K562 (cell line): ENCODE measurements at regions not wholly inside any gene's neighbourhood (a gene's known extent, or its start where the extent isn't known, plus 50 kb on each side); places are given as distances from the start of the nearest gene placed in this dataset.

Source experiments
- ATAC-seq: fragments of 200-7000 bp; cut with Tn5 transposase; 3 replicates; pipeline ENCODE4 v1.9.1; 2020; ENCODE audit warnings: moderate library complexity
- BruUV-seq: library from RNA; stranded (reverse); fragments of 400-500 nt; replicated peaks from 2 replicates; lab custom pipeline; 2021; lab: Mats Ljungman, UMichigan
- CTCF ChIA-PET: fragments of 300-600 bp; formaldehyde crosslinking; extraction: SDS; loops from one replicate; lab custom pipeline; 2021; ENCODE audit warnings: low intra/inter-chr PET ratio; lab: Yijun Ruan, JAX
- POLR2A ChIA-PET: fragments of 300-600, 350-650 bp; sonication (Branson Sonifier 250); formaldehyde crosslinking; extraction: SDS; loops from one replicate; lab custom pipeline; 2021; ENCODE audit warnings: antibody characterized with exemption, inconsistent platforms; lab: Yijun Ruan, JAX
- DNase-seq, 4 experiments: peaks; one replicate each; pipeline versions ENCODE4 v3.0.0 to v3.0.0-alpha.2; 2011 to 2018; ENCODE audit warnings: low spot score in 3 of 4, mixed read lengths in 3 of 4; ENCODE audit errors: extremely low read depth in 1 of 4
- FAIRE-seq: peaks from 2 replicates; lab custom pipeline; 2011; peaks lifted over from hg19 to GRCh38; lab: Jason Lieb, UNC
- H2AFZ ChIP-seq: 2 replicates; pipeline ENCODE4 v1.6.0; 2011; ENCODE audit warnings: low read depth, low read length, control low read depth, inconsistent platforms
- H3K27ac ChIP-seq: fragments of 200-600 bp; 3 replicates; pipeline ENCODE4 v1.8.0; 2011; ENCODE audit warnings: low read depth, mild to moderate bottlenecking, control low read depth, inconsistent platforms, low read length, moderate library complexity, mixed read lengths; ENCODE audit errors: extremely low read depth
- H3K27me3 ChIP-seq, 2 experiments: fragments of 300-600 bp in 1 of 2; 2 replicates in 1 of 2; 3 replicates in 1 of 2; pipeline versions ENCODE4 v1.6.0 to v1.8.0; 2011; ENCODE audit warnings: inconsistent platforms in 2 of 2, low read length in 2 of 2, mild to moderate bottlenecking in 1 of 2, mixed read lengths in 1 of 2, moderate library complexity in 1 of 2; ENCODE audit not compliant: control insufficient read depth in 2 of 2, insufficient read depth in 2 of 2
- H3K36me3 ChIP-seq: fragments of 300-600 bp; 3 replicates; pipeline ENCODE4 v1.8.0; 2011; ENCODE audit warnings: mild to moderate bottlenecking, low read length, inconsistent platforms; ENCODE audit not compliant: control insufficient read depth, insufficient read depth
- H3K4me1 ChIP-seq, 2 experiments: fragments of 200-600 bp in 1 of 2; replicated peaks in 1 of 2; 2 replicates in 1 of 2; 3 replicates in 1 of 2; pipeline versions ENCODE4 v1.5.1 to v1.8.0; 2011; ENCODE audit warnings: inconsistent platforms in 2 of 2, low read length in 2 of 2, mild to moderate bottlenecking in 1 of 2, mixed read lengths in 1 of 2, moderate library complexity in 1 of 2; ENCODE audit not compliant: control insufficient read depth in 2 of 2, insufficient read depth in 2 of 2
- H3K4me2 ChIP-seq: 2 replicates; pipeline ENCODE4 v1.6.1; 2011; ENCODE audit warnings: low read length, control low read depth, inconsistent platforms, mixed read lengths; ENCODE audit not compliant: insufficient read depth
- H3K4me3 ChIP-seq: fragments of 200-600 bp; sonication (generic), shearing (Covaris generic); 2 replicates; pipeline ENCODE4 v1.5.1; 2016; ENCODE audit warnings: control low read depth, inconsistent platforms
- H3K79me2 ChIP-seq: fragments of 200-600 bp; 3 replicates; pipeline ENCODE4 v1.8.0; 2011; ENCODE audit warnings: low read length, inconsistent platforms; ENCODE audit not compliant: control insufficient read depth, insufficient read depth
- H3K9ac ChIP-seq, 2 experiments: 2 replicates each; pipeline versions ENCODE4 v1.6.0 to v1.6.1; 2011; ENCODE audit warnings: low read depth in 2 of 2, low read length in 2 of 2, control low read depth in 1 of 2, inconsistent platforms in 1 of 2, mild to moderate bottlenecking in 1 of 2, mixed read lengths in 1 of 2; ENCODE audit not compliant: insufficient read depth in 1 of 2
- H3K9me1 ChIP-seq: one replicate; pipeline ENCODE4 v1.6.0; 2011; ENCODE audit warnings: inconsistent platforms, mild to moderate bottlenecking, low read length, moderate library complexity; ENCODE audit not compliant: control insufficient read depth, insufficient read depth
- H3K9me3 ChIP-seq: replicated peaks from 2 replicates; pipeline ENCODE4 v1.5.1; 2011; ENCODE audit warnings: low read depth, low read length, inconsistent platforms; ENCODE audit not compliant: control insufficient read depth, insufficient read depth
- H4K20me1 ChIP-seq: replicated peaks from 2 replicates; pipeline ENCODE4 v1.6.1; 2011; ENCODE audit warnings: low read length, inconsistent platforms, mixed read lengths; ENCODE audit not compliant: control insufficient read depth, insufficient read depth
- CHD1 ChIP-seq: fragments of 200-600 bp; sonication (generic); IDR thresholded peaks from one replicate; pipeline ENCODE4 v1.6.1; 2012; ENCODE audit warnings: mild to moderate bottlenecking, moderate library complexity, low read length, inconsistent platforms
- ELF2 ChIP-seq: fragments of 250-450 bp; sonication (Bioruptor Pico); IDR thresholded peaks from 2 replicates; pipeline ENCODE4 v1.5.0; 2021; ENCODE audit warnings: mild to moderate bottlenecking
- FOXK1 ChIP-seq: sonication (generic); formaldehyde crosslinking; IDR thresholded peaks from 2 replicates; pipeline ENCODE4 v1.8.0; 2022; ENCODE audit warnings: missing genetic modification reagents, mild to moderate bottlenecking, borderline replicate concordance
- HMGN3 ChIP-seq: IDR thresholded peaks from 2 replicates; pipeline ENCODE4 v1.6.1; 2011; ENCODE audit warnings: borderline replicate concordance, low read depth, mild to moderate bottlenecking, mixed read lengths, low read length; ENCODE audit not compliant: insufficient read length; ENCODE audit errors: extremely low read depth
- SP1 ChIP-seq: sonication (generic); formaldehyde crosslinking; IDR thresholded peaks from 2 replicates; pipeline ENCODE4 v1.8.1; 2022; ENCODE audit warnings: mild to moderate bottlenecking, missing genetic modification reagents
- TRIM24 ChIP-seq, 2 experiments: fragments of 450-650 bp; IDR thresholded peaks; 2 replicates each; pipeline ENCODE4 v1.6.1; 2016
- ZKSCAN1 ChIP-seq: fragments of 150-350 bp; IDR thresholded peaks from 2 replicates; pipeline ENCODE4 v1.6.1; 2016; ENCODE audit warnings: low read depth, low read length
- ZNF133 ChIP-seq: fragments of 250-450 bp; sonication (Bioruptor Pico); IDR thresholded peaks from 2 replicates; pipeline ENCODE4 v1.4.0; 2020; ENCODE audit warnings: mild to moderate bottlenecking
- ZNF239 ChIP-seq: fragments of 250-450 bp; sonication (Bioruptor Pico); IDR thresholded peaks from 2 replicates; pipeline ENCODE4 v1.4.0; 2020; ENCODE audit warnings: mild to moderate bottlenecking
- ZNF253 ChIP-seq: fragments of 250-450 bp; sonication (Bioruptor Pico); conservative IDR thresholded peaks from 2 replicates; pipeline ENCODE4 v1.6.1; 2021; ENCODE audit warnings: mild to moderate bottlenecking
- ZNF318 ChIP-seq, 2 experiments: fragments of 450-650 bp; IDR thresholded peaks; 2 replicates each; pipeline ENCODE4 v1.6.1; 2016; ENCODE audit warnings: mild to moderate bottlenecking in 2 of 2, borderline replicate concordance in 1 of 2, low read depth in 1 of 2, moderate library complexity in 1 of 2
- WGBS: fragments of 100-300 bp; shearing (Covaris generic); methylation state at CpG from one replicate; pipeline ENCODE4 v1.1.6; 2016; ENCODE audit warnings: low coverage, mixed read lengths; ENCODE audit not compliant: insufficient coverage; ENCODE audit errors: missing lambda C conversion rate; 5-methylcytosine and 5-hydroxymethylcytosine counted together
- in situ Hi-C: fragments of 300-500 bp; cut with MboI; formaldehyde crosslinking; loops from 4 replicates; pipeline ENCODE4 v1.15.0; 2018; ENCODE audit warnings: inconsistent platforms, mixed read lengths
- intact Hi-C: fragments of 100-400 bp; cut with micrococcal nuclease; formaldehyde crosslinking; loops from 2 replicates; pipeline ENCODE4 v1.14.2; 2022
- TF ChIP-seq, protein P1 (sequence below), 2 experiments: fragments of 450-650 bp in 1 of 2; sonication (generic) in 1 of 2; formaldehyde crosslinking in 1 of 2; IDR thresholded peaks in 1 of 2; conservative IDR thresholded peaks in 1 of 2; 2 replicates each; pipeline versions ENCODE4 v1.6.1 to v1.8.1; 2016 to 2023; ENCODE audit warnings: mild to moderate bottlenecking in 2 of 2, moderate library complexity in 2 of 2, inconsistent platforms in 1 of 2, missing genetic modification reagents in 1 of 2
- TF ChIP-seq, protein P2 (sequence below): fragments of 450-650 bp; formaldehyde crosslinking; IDR thresholded peaks from 2 replicates; pipeline ENCODE4 v1.4.0; 2020; ENCODE audit warnings: mild to moderate bottlenecking

DNA sequence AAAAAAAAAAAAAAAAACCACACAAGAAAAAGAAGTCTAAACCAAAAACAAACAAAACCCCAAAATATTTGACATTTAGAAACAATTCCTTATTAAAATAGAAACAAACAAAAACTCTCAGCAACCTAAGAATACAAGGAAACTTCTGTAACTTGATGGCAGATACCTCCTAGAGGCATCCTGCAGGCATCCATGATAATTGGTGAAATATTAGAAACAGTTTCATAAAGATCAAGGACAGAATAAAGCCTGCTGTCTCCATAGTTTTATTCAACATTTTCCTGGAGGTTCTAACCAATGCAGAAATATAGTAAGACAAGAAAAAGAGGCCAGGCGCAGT is 63.0 kb upstream of the TRPM1 start:
- no TSS peak for BruUV-seq
- no peak overlapping the region for H3K9ac ChIP-seq
- H3K36me3 ChIP-seq, result no peaks in the 10 kb centered on the region
- peaks cover 3% of the 10 kb centered on the region for H3K9me1 ChIP-seq
- no peaks in the 10 kb centered on the region for H4K20me1 ChIP-seq
- intact Hi-C loops (no loop called here), in situ Hi-C loops (no loop called here)
- peaks cover 0 to 11% of the 10 kb centered on the region in 2 experiments; a peak in 2 of 5 replicates for H3K4me1 ChIP-seq
- H3K4me3 ChIP-seq, result no peak overlapping the region
- H3K9me3 ChIP-seq, result no peaks in the 10 kb centered on the region
- no peak overlapping the region for H3K27ac ChIP-seq
- no peak for DNase-seq
- FAIRE-seq, result no peak
- no peak overlapping the region for H2AFZ ChIP-seq
- WGBS, result 0% methylated on average over 1 of the region's 1 CpG
- ChIA-PET CTCF (no interaction called here), POLR2A (interaction anchor here (0.6 kb wide), 1 partner anchor 14 kb away, joined by 3 read pairs; no protein-coding TSS in a partner anchor)
- no peak overlapping the region for H3K4me2 ChIP-seq
- ATAC-seq, result no peak
- H3K79me2 ChIP-seq, result no peaks in the 10 kb centered on the region
- H3K27me3 ChIP-seq, result peaks cover 15 to 40% of the 10 kb centered on the region in 2 experiments; a peak in 3 of 5 replicates
- no peak for TF ChIP-seq HMGN3
- TF ChIP-seq FOXK1 (CRISPR knock-in tag), result no peak
- TF ChIP-seq ZNF318 (IDR thresholded peaks at IDR 0.05; ENCODE audit: borderline replicate concordance in 1 of 2, low read depth in 1 of 2), result no peak
- TF ChIP-seq ZKSCAN1, result no peak
- TF ChIP-seq ZNF239 (CRISPR knock-in tag), result no peak
- no peak for TF ChIP-seq SP1 (CRISPR knock-in tag)
- TF ChIP-seq ZNF133 (CRISPR knock-in tag), result no peak
- TF ChIP-seq TRIM24 (IDR thresholded peaks at IDR 0.05), result no peak
- TF ChIP-seq ELF2 (CRISPR knock-in tag), result no peak
- TF ChIP-seq, protein P1, sequence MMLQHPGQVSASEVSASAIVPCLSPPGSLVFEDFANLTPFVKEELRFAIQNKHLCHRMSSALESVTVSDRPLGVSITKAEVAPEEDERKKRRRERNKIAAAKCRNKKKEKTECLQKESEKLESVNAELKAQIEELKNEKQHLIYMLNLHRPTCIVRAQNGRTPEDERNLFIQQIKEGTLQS (IDR thresholded peaks at IDR 0.05), result no peak
- TF ChIP-seq, protein P1 (CRISPR knock-in tag; conservative IDR thresholded peaks at IDR 0.05), result no peak
- TF ChIP-seq ZNF253 (CRISPR knock-in tag), result no peak
- TF ChIP-seq, protein P2, sequence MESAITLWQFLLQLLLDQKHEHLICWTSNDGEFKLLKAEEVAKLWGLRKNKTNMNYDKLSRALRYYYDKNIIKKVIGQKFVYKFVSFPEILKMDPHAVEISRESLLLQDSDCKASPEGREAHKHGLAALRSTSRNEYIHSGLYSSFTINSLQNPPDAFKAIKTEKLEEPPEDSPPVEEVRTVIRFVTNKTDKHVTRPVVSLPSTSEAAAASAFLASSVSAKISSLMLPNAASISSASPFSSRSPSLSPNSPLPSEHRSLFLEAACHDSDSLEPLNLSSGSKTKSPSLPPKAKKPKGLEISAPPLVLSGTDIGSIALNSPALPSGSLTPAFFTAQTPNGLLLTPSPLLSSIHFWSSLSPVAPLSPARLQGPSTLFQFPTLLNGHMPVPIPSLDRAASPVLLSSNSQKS (CRISPR knock-in tag), result no peak
- TF ChIP-seq CHD1, result no peak
